Immature natural killer cell (primary cell): ENCODE measurements at regions not wholly inside any gene's neighbourhood (a gene's known extent, or its start where the extent isn't known, plus 50 kb on each side); places are given as distances from the start of the nearest gene placed in this dataset.

ENCODE experiments used
- DNase-seq, 3 donors: peaks; one replicate each; pipeline ENCODE4 v3.0.0; 2022; ENCODE audit warnings: mixed read lengths in 1 of 3
- H3K27ac Mint-ChIP-seq, 6 donors: one replicate each; pipeline ENCODE4 v1.8.0; 2020; ENCODE audit warnings: mixed read lengths in 6 of 6, mild to moderate bottlenecking in 5 of 6, inconsistent platforms in 4 of 6, moderate library complexity in 3 of 6
- H3K27me3 Mint-ChIP-seq, 3 donors: one replicate each; pipeline ENCODE4 v1.8.0; 2020 to 2021; ENCODE audit warnings: low read depth in 3 of 3, mild to moderate bottlenecking in 3 of 3, mixed read lengths in 3 of 3, moderate library complexity in 3 of 3, inconsistent platforms in 1 of 3
- H3K36me3 Mint-ChIP-seq, 3 donors: one replicate each; pipeline ENCODE4 v1.8.0; 2020; ENCODE audit warnings: mixed read lengths in 3 of 3, inconsistent platforms in 2 of 3, mild to moderate bottlenecking in 2 of 3
- H3K4me1 Mint-ChIP-seq, 2 donors: one replicate each; pipeline ENCODE4 v1.8.0; 2020; ENCODE audit warnings: inconsistent platforms in 2 of 2, mild to moderate bottlenecking in 2 of 2, mixed read lengths in 2 of 2, moderate library complexity in 1 of 2
- H3K4me3 Mint-ChIP-seq, 5 donors: one replicate each; pipeline ENCODE4 v1.8.0; 2020; ENCODE audit warnings: mild to moderate bottlenecking in 5 of 5, mixed read lengths in 5 of 5, inconsistent platforms in 3 of 5, moderate library complexity in 3 of 5
- H3K9me3 Mint-ChIP-seq, 6 donors: one replicate each; pipeline ENCODE4 v1.8.0; 2020; ENCODE audit warnings: mild to moderate bottlenecking in 6 of 6, mixed read lengths in 6 of 6, inconsistent platforms in 4 of 6, moderate library complexity in 3 of 6

DNA sequence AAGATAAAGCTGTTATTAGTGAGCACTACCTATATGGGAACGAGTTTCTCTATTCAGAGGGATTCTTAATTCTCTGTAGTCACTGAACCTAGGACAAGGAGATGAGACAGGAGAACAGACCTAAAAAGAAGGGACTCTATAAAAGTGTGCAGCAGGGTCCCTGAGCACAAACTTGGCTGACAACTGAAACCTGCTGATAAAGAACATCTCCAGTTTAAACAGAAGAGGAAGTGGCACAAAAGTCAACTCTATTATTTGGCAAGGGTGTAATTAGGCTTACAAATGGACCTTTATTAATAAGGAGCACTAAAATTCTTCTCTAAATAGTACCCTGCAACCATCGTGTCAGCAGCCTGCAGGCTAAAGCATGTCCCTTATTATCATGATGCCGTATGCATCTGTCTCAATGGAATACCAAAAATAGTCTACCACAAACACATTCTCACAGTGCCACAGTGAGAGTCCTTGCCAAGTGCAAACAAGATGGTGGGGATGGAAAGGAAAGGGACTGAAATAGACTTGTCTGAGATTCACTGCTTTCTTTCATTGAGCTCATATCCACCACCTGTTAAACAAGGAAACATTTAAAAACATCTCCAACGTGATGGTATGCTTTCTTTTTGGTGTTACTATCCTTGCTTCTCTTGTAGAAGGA is 260.2 kb downstream of the INSIG2 start:
- no peaks in the 10 kb centered on the region for H3K36me3 Mint-ChIP-seq
- H3K9me3 Mint-ChIP-seq, result peaks cover 0 to 7% (median 0%) of the 10 kb centered on the region in 6 donors
- no peak for DNase-seq
- H3K27me3 Mint-ChIP-seq, result peaks cover 0 to 7% (median 1%) of the 10 kb centered on the region in 3 donors
- H3K4me1 Mint-ChIP-seq, result no peaks in the 10 kb centered on the region
- no peak overlapping the region for H3K4me3 Mint-ChIP-seq
- H3K27ac Mint-ChIP-seq, result no peak overlapping the region

DNA sequence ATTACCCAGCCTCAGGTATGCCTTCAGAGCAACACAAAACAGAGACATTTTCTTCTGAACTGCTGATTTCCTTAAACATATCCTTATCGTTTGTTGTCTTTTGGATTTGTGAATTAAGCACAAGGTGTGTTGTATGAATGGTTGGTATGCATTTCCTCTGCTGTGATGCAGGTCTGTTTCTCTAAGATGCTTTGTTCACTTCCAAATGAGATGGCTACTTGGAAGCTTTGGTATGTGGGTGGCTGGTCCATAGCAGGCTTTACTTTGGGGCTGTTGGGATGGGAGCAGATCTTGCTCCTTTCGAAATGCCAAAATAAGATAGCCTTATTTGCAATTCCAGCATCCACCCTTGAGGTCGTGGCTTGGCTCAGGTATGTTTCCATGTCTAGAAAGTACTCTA is 257.2 kb downstream of the INSIG2 start:
- H3K36me3 Mint-ChIP-seq, result no peaks in the 10 kb centered on the region
- H3K9me3 Mint-ChIP-seq, result peaks cover 0 to 5% (median 0%) of the 10 kb centered on the region in 6 donors
- H3K27me3 Mint-ChIP-seq, result peaks cover 0 to 4% (median 0%) of the 10 kb centered on the region in 3 donors
- H3K4me1 Mint-ChIP-seq, result no peaks in the 10 kb centered on the region
- DNase-seq, result no peak
- no peak overlapping the region for H3K4me3 Mint-ChIP-seq
- H3K27ac Mint-ChIP-seq, result no peak overlapping the region

DNA sequence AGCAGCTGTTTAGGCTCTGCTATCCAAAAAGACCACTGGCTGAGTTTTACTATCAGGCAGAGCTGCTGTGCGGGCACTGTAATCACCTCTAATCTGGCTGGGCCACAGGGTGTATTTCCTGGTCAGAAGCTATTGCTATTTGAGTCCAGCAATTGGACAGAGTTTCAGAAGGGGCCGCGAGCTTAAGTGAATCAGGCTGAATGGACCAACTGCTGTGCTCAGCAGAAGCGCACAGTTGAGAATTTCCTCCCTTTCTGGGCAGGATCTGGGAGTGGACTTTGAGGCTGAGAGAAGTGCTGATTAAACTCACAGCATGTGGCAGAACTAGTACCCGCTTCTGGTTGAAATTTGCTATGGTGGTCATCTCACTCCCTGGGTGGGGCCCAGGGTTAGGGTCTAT is 251.8 kb downstream of the INSIG2 start:
- Mint-ChIP-seq H3K36me3 (no peaks in the 10 kb centered on the region), H3K4me3 (no peak overlapping the region), H3K27me3 (peaks cover 0 to 6% (median 0%) of the 10 kb centered on the region in 3 donors), H3K9me3 (peaks cover 2 to 17% (median 9%) of the 10 kb centered on the region in 6 donors), H3K4me1 (no peaks in the 10 kb centered on the region), H3K27ac (no peak overlapping the region)
- no peak for DNase-seq

DNA sequence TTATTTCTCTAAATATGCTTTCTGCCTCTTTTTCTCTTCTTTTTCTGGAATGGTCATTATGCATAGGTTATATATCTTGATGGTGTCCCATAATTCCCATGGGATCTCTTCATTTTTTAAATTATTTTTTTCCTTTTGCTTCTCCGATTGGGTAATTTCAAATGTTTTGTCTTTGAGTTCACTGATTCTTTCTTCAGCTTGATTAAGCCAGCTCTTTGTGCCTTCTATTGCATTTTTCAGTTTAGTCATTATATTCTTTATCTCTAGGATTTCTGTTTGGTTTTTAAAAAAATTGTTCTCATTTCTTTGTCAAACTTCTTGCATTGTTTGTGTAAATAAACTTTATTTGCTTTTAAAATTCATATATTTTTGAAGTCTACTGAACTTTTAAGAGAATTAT is 251.1 kb downstream of the INSIG2 start:
- Mint-ChIP-seq H3K4me1 (no peaks in the 10 kb centered on the region), H3K36me3 (no peaks in the 10 kb centered on the region), H3K27ac (no peak overlapping the region), H3K27me3 (peaks cover 0 to 6% (median 0%) of the 10 kb centered on the region in 3 donors), H3K4me3 (no peak overlapping the region), H3K9me3 (peaks cover 2 to 17% (median 7%) of the 10 kb centered on the region in 6 donors)
- DNase-seq, result no peak

DNA sequence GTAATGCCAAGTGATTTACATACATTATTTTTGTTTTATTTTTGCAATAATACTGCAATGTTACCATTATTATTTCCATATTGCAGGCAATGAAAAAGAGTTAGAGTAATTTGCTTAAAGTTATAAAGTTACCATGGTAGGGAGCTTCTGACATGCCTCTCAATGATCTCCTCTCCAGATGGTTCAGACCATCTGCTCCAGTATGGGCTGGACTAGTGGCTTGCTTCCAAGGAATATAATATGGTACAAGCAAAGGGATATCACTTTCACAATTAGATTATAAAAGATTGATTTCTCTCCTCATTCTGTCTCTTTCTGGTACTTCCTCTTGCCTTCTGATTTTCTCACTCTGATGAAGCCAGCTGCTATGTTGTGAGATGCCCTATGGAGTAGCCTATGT is 245.4 kb downstream of the INSIG2 start:
- Mint-ChIP-seq H3K27ac (no peak overlapping the region), H3K27me3 (peaks cover 1 to 21% (median 2%) of the 10 kb centered on the region in 3 donors), H3K9me3 (peaks cover 0 to 5% (median 2%) of the 10 kb centered on the region in 6 donors), H3K4me1 (no peaks in the 10 kb centered on the region), H3K4me3 (no peak overlapping the region), H3K36me3 (no peaks in the 10 kb centered on the region)
- no peak for DNase-seq

DNA sequence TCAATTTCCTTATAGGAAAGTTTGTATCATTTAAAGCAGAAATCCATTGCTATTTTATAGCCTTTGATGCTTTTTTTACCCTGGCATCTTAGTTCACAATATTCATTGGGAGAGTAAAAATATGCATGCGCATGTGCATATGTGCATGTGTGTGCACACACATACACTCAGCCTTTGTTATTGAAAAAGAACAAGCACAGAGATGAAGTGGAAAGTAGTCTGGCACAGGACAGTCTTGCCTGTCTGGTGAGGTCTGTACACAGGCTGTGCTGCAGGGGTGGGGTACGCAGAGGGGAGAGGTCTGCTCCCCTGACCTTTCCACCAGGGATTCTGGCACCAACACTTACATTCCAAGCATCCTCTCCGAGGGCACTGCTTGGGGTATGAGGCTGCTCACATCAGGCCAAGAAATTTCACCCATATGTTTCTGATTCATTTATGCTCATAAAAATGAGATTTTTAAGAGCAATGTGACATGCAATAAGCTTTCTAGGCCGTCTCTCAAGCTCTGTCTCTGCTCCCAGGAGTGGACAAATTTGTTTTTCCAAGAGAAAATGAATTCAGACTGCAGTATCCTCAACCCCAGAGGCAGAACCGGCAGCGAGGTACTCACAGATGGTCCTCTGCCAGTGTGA is 237.2 kb downstream of the INSIG2 start:
- H3K36me3 Mint-ChIP-seq, result peaks cover 0 to 5% (median 0%) of the 10 kb centered on the region in 3 donors
- no peak overlapping the region for H3K4me3 Mint-ChIP-seq

DNA sequence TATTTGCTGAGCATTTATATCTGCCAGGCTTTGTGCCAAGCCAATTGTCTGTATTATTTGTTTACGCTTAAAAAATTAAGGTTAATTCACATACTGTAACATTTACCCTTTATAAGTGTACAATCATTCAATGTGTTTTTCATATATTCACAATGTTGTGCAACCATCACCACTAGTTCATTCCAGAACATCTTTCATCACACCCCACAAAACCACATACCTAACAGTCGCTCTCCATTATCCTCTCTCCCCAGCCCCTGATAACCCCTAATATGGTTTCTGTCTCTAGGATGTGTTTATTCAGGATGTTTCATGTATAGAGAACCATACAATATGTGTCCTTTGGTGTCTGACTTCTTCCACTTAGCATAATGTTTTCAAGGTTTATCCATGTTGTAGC is 234.1 kb downstream of the INSIG2 start:
- no peak overlapping the region for H3K4me3 Mint-ChIP-seq
- no peak overlapping the region for H3K27ac Mint-ChIP-seq
- H3K9me3 Mint-ChIP-seq, result peaks cover 0 to 6% (median 0%) of the 10 kb centered on the region in 6 donors
- DNase-seq, result no peak
- H3K27me3 Mint-ChIP-seq, result peaks cover 0 to 13% (median 4%) of the 10 kb centered on the region in 3 donors
- no peaks in the 10 kb centered on the region for H3K4me1 Mint-ChIP-seq
- H3K36me3 Mint-ChIP-seq, result peaks cover 0 to 5% (median 0%) of the 10 kb centered on the region in 3 donors

More for the DNA sequence above, 237.2 kb downstream of the INSIG2 start:
- Mint-ChIP-seq H3K4me1 (no peaks in the 10 kb centered on the region), H3K9me3 (peaks cover 0 to 6% (median 0%) of the 10 kb centered on the region in 6 donors), H3K27ac (no peak overlapping the region), H3K27me3 (peaks cover 0 to 20% (median 6%) of the 10 kb centered on the region in 3 donors)
- no peak for DNase-seq

DNA sequence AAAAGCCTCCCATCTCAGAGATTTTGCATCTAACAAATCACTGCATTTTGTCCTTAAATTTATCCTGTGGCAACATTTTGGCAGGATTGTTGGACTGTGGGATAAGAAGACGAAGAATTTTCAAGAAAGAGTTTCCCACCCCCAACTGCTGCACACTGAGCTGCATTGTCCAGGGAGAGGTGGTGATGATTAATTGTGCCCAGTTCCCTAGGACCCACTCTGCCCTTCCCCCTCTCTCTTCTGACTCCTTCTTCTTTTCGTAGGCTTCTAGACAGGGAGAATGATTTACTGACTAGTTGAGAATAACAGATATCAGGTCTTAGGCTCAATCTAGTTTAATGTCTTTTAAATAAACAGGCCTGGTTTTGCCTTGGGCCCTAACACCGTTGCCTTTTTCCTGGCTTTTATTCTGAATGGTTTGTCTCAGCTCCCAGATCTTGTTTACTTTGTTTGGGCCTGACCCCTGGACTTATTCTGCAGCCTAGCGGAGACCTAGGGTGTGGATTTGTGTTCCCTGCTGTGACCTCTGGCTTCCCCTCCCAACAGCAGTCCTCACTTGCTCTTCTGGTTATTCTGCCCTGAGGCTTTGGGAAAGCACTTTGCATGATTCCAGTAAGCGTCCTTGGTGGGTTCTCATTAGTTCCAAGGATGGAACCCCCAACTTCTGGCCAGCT is 233.3 kb downstream of the INSIG2 start:
- H3K27me3 Mint-ChIP-seq, result peaks cover 2 to 13% (median 4%) of the 10 kb centered on the region in 3 donors
- H3K36me3 Mint-ChIP-seq, result peaks cover 0 to 5% (median 0%) of the 10 kb centered on the region in 3 donors
- no peaks in the 10 kb centered on the region for H3K4me1 Mint-ChIP-seq
- DNase-seq, result no peak
- H3K4me3 Mint-ChIP-seq, result no peak overlapping the region
- H3K9me3 Mint-ChIP-seq, result peaks cover 0 to 6% (median 0%) of the 10 kb centered on the region in 6 donors
- H3K27ac Mint-ChIP-seq, result no peak overlapping the region

DNA sequence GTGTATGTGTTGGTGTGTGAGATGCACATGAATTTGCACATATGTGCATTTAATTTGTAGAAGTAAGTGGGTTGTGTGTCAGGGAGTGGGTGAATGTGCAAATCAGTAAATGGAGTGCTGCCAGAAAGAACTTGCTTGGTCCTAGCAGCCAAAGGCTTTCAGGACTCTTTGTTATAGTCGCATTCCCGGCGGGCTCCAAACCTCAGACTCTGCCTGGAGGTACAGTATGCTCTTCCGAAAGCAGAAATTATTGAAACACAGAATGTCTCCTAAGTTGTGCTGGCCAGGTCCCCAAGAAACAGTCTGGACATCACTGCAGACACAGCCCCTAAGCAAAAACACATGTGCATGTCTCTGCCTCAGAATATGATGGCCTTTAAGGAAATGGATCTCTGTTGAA is 232.4 kb downstream of the INSIG2 start:
- Mint-ChIP-seq H3K9me3 (peaks cover 0 to 6% (median 0%) of the 10 kb centered on the region in 6 donors), H3K27me3 (peaks cover 2 to 11% (median 4%) of the 10 kb centered on the region in 3 donors), H3K27ac (no peak overlapping the region), H3K4me1 (no peaks in the 10 kb centered on the region), H3K36me3 (peaks cover 0 to 5% (median 0%) of the 10 kb centered on the region in 3 donors), H3K4me3 (no peak overlapping the region)
- DNase-seq, result no peak

DNA sequence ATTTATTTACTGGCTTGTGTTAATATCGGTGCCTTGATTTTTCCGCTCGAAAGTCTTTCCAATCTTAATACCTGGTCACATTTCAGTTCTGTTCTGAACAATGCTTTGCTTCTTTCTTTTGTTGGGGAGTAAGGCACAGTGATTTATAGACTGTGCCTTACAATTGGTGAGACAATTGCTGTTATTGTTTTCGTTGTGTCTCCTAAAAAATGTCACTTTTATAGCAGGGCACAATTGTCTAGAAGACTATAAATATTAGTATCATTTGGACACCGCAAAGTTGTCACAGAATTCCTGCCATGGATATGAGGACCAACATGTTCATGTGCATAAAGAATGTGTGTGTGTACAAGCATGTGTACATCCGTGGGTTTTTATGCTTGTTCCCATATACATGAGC is 231.9 kb downstream of the INSIG2 start:
- Mint-ChIP-seq H3K9me3 (peaks cover 0 to 6% (median 0%) of the 10 kb centered on the region in 6 donors), H3K4me3 (no peak overlapping the region), H3K27me3 (peaks cover 2 to 11% (median 4%) of the 10 kb centered on the region in 3 donors), H3K36me3 (peaks cover 0 to 5% (median 0%) of the 10 kb centered on the region in 3 donors), H3K27ac (no peak overlapping the region), H3K4me1 (no peaks in the 10 kb centered on the region)
- no peak for DNase-seq

DNA sequence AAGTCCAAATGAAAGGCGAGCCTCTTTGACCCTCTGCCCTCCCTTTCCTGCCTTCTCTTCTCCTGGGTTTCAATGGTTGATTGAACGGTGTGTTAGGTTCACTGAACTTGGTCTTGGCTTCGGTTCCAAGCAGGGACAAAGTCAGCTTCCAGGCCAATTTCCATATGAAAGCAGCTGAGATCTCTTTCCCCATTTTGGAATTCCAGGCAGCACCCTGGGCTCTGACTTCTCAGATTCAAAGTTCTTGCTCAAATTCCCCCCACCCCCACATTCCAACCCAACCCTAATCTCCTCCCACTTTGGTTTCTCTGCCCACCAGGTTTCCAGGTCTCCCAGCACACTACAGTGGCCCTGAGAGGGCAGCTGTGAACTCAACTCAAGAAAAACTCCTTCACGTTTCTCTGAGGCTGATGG is 231.0 kb downstream of the INSIG2 start:
- peaks cover 0 to 6% (median 0%) of the 10 kb centered on the region in 6 donors for H3K9me3 Mint-ChIP-seq
- H3K4me1 Mint-ChIP-seq, result no peaks in the 10 kb centered on the region

DNA sequence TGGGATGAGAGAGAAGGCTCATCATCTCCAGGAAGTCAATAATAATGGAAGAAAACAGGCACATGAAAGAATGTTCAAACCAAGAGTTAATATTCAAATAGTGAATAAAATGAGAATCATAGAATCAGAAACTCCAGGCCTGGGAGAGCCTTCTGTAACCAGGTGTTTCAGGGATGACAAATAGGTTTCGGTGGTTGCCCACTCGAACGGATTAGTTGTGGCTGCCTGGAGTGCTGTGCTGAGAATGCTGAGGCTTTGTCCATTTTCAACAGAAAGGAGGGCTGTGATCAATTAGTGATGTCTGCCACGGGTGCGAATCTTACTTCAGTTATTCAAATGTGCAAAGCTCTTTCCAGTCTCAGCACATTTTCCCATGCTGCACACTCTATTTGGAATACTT is 227.3 kb downstream of the INSIG2 start:
- DNase-seq, result no peak
- H3K4me3 Mint-ChIP-seq, result no peak overlapping the region
- H3K9me3 Mint-ChIP-seq, result no peaks in the 10 kb centered on the region
- peaks cover 2% of the 10 kb centered on the region in 2 donors for H3K4me1 Mint-ChIP-seq
- peaks cover 2 to 10% (median 2%) of the 10 kb centered on the region in 3 donors for H3K27me3 Mint-ChIP-seq
- no peaks in the 10 kb centered on the region for H3K36me3 Mint-ChIP-seq
- H3K27ac Mint-ChIP-seq, result no peak overlapping the region

More for the DNA sequence above, 231.0 kb downstream of the INSIG2 start:
- peak overlapping the region in 1 of 5 donors; percentile 6 for H3K4me3 Mint-ChIP-seq
- no peak overlapping the region for H3K27ac Mint-ChIP-seq
- peaks cover under 1 to 11% (median 4%) of the 10 kb centered on the region in 3 donors for H3K27me3 Mint-ChIP-seq
- DNase-seq, result no peak
- H3K36me3 Mint-ChIP-seq, result peaks cover 0 to 5% (median 0%) of the 10 kb centered on the region in 3 donors

DNA sequence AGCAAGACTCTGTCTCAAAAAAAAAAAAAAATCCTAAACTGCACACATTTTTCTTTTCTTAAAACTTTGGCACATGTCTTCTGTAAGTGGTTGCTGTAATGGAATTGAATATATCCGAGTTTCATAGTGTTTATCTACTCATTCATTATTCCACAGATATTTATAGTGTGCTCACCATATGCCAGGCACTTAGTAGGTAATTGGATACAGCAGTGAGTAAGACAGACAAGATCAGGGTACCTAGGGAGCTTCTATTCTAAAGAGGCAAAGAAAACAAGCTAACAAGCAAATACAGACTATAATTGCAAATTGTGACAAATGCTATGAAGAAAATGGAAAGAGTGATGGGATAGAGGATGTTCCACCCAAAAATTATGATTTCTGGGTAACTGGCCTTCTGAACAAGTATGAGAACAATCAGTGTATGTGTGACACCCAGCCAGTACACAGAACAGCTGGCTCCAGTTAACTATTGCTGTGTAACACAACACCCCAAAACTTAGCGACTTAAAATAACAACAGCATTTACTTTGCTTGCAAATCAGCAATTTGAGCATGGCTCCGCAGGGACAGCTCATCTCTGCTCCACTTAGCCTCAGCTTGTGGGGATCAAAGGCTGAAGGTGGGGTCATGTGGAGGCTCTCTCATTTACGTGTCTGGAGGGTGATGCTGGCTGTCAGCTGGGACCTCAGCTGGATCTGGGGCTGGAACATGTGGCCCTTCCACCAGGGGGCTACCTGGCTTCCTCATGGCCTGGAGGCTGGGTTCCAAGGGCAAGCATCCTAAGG is 224.9 kb downstream of the INSIG2 start:
- peak overlapping the region in 1 of 5 donors; percentile 3 for H3K4me3 Mint-ChIP-seq
- peaks cover 0 to 23% (median 2%) of the 10 kb centered on the region in 3 donors for H3K27me3 Mint-ChIP-seq
- H3K27ac Mint-ChIP-seq, result no peak overlapping the region
- peaks cover 0 to 1% (median 0%) of the 10 kb centered on the region in 6 donors for H3K9me3 Mint-ChIP-seq
- no peaks in the 10 kb centered on the region for H3K36me3 Mint-ChIP-seq
- H3K4me1 Mint-ChIP-seq, result peaks cover 6 to 15% of the 10 kb centered on the region in 2 donors
- DNase-seq, result no peak
